Liver (tissue), 3 donors: ENCODE measurements at regions not wholly inside any gene's neighbourhood (a gene's known extent, or its start where the extent isn't known, plus 50 kb on each side); places are given as distances from the start of the nearest gene placed in this dataset.

ENCODE experiments used
- ATF3 ChIP-seq: IDR thresholded peaks from 2 replicates; pipeline ENCODE4 v1.6.1; 2016; ENCODE audit warnings: antibody characterized with exemption
- CTCF ChIP-seq: fragments of 150-350 bp; IDR thresholded peaks from 2 replicates; pipeline ENCODE4 v1.5.1; 2017; ENCODE audit warnings: improper control_type of control experiment, low read depth, low read length; ENCODE audit not compliant: missing input control
- EGR1 ChIP-seq, 2 donors: IDR thresholded peaks; 2 replicates each; pipeline ENCODE4 v1.6.1; 2016 to 2018; ENCODE audit warnings: antibody characterized with exemption in 2 of 2, low read depth in 2 of 2
- FOXA1 ChIP-seq: IDR thresholded peaks from 2 replicates; pipeline ENCODE4 v1.6.1; 2016; ENCODE audit warnings: antibody characterized with exemption
- GABPA ChIP-seq, 2 donors: IDR thresholded peaks in 1 of 2; conservative IDR thresholded peaks in 1 of 2; 2 replicates each; pipeline ENCODE4 v1.6.1; 2016; ENCODE audit warnings: antibody characterized with exemption in 2 of 2, mild to moderate bottlenecking in 1 of 2, moderate library complexity in 1 of 2
- MAX ChIP-seq: IDR thresholded peaks from 2 replicates; pipeline ENCODE4 v1.6.1; 2016; ENCODE audit warnings: antibody characterized with exemption
- REST ChIP-seq: IDR thresholded peaks from 2 replicates; pipeline ENCODE4 v1.6.1; 2016; ENCODE audit warnings: antibody characterized with exemption, mild to moderate bottlenecking
- TAF1 ChIP-seq: conservative IDR thresholded peaks from 2 replicates; pipeline ENCODE4 v1.6.1; 2016; ENCODE audit warnings: antibody characterized with exemption, mild to moderate bottlenecking
- YY1 ChIP-seq: IDR thresholded peaks from 2 replicates; pipeline ENCODE4 v1.6.1; 2016; ENCODE audit warnings: antibody characterized with exemption, mild to moderate bottlenecking
- donor health status: healthy.
- donor health status: healthy.

- TF ChIP-seq CTCF (no peak), GABPA (IDR thresholded peaks at IDR 0.05 in 1 of 2, conservative IDR thresholded peaks at IDR 0.05 in 1 of 2) (no peak), REST (no peak), ATF3 (no peak), EGR1 (IDR thresholded peaks at IDR 0.05; ENCODE audit: low read depth in 2 of 2) (no peak), TAF1 (no peak), YY1 (no peak), FOXA1 (no peak), MAX (no peak)
Measured at GRCh38 chr21:22474403-22474802, 1476.2 kb downstream of the NCAM2 start.
